ENCODE measurements at regions not wholly inside any gene's neighbourhood (a gene's known extent, or its start where the extent isn't known, plus 50 kb on each side); places are given as distances from the start of the nearest gene placed in this dataset.

- RAD21 ChIA-PET (ENCODE audit: low non-redundant PET in 1 of 2, low total read pairs in 2 of 2, uncharacterized antibody in 2 of 2, unreplicated experiment in 2 of 2): no interaction called here
- POLR2A ChIA-PET: no interaction called here
- Histone ChIP-seq H3K36me3 (ENCODE audit: control insufficient read depth in 1 of 2, insufficient read depth in 2 of 2, low read length in 2 of 2) (no peaks in the 10 kb centered on the region), H3K9me3 (ENCODE audit: control insufficient read depth in 1 of 2, insufficient read depth in 1 of 2, low read depth in 1 of 2, low read length in 2 of 2) (no peaks in the 10 kb centered on the region; a peak in 1 of 4 replicates), H3K9ac (ENCODE audit: low read length) (no peak overlapping the region), H3K4me1 (ENCODE audit: control insufficient read depth in 1 of 2, insufficient read depth in 2 of 2, low read length in 2 of 2) (no peaks in the 10 kb centered on the region), H2AFZ (ENCODE audit: low read depth, low read length, poor library complexity, severe bottlenecking) (no peak overlapping the region), H3K27ac (ENCODE audit: low read depth, low read length) (no peak overlapping the region), H3K4me3 (replicated peaks in 1 of 2; ENCODE audit: low read depth in 1 of 2, low read length in 2 of 2) (no peak overlapping the region), H3K4me2 (ENCODE audit: low read length) (no peak overlapping the region), H3K27me3 (ENCODE audit: insufficient read depth, low read length) (no peaks in the 10 kb centered on the region), H3K9me2 (ENCODE audit: insufficient read depth) (no peaks in the 10 kb centered on the region), H3K79me2 (ENCODE audit: insufficient read depth, low read length) (no peaks in the 10 kb centered on the region), H4K20me1 (ENCODE audit: insufficient read depth) (no peaks in the 10 kb centered on the region)
- no peak for DNase-seq (ENCODE audit: low read depth, low spot score)
- no TSS peak for BruUV-seq (replicated peaks)
- intact Hi-C loops (cut with micrococcal nuclease): no loop called here
- no peak for ATAC-seq
- CTCF ChIA-PET: no interaction called here
- TF ChIP-seq EZH2 (IDR thresholded peaks at IDR 0.05): no peak
- no peak for TF ChIP-seq SRF (IDR thresholded peaks at IDR 0.05; ENCODE audit: low read depth)
- no peak for TF ChIP-seq ELF1 (IDR thresholded peaks at IDR 0.05; ENCODE audit: borderline replicate concordance, low read depth)
- TF ChIP-seq SIN3A (IDR thresholded peaks at IDR 0.05; ENCODE audit: low read depth): no peak
- TF ChIP-seq EGR1 (IDR thresholded peaks at IDR 0.05; ENCODE audit: low read depth): no peak
- TF ChIP-seq, protein P1, sequence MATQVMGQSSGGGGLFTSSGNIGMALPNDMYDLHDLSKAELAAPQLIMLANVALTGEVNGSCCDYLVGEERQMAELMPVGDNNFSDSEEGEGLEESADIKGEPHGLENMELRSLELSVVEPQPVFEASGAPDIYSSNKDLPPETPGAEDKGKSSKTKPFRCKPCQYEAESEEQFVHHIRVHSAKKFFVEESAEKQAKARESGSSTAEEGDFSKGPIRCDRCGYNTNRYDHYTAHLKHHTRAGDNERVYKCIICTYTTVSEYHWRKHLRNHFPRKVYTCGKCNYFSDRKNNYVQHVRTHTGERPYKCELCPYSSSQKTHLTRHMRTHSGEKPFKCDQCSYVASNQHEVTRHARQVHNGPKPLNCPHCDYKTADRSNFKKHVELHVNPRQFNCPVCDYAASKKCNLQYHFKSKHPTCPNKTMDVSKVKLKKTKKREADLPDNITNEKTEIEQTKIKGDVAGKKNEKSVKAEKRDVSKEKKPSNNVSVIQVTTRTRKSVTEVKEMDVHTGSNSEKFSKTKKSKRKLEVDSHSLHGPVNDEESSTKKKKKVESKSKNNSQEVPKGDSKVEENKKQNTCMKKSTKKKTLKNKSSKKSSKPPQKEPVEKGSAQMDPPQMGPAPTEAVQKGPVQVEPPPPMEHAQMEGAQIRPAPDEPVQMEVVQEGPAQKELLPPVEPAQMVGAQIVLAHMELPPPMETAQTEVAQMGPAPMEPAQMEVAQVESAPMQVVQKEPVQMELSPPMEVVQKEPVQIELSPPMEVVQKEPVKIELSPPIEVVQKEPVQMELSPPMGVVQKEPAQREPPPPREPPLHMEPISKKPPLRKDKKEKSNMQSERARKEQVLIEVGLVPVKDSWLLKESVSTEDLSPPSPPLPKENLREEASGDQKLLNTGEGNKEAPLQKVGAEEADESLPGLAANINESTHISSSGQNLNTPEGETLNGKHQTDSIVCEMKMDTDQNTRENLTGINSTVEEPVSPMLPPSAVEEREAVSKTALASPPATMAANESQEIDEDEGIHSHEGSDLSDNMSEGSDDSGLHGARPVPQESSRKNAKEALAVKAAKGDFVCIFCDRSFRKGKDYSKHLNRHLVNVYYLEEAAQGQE (IDR thresholded peaks at IDR 0.05; ENCODE audit: low read depth): no peak
- TF ChIP-seq FOSL1 (IDR thresholded peaks at IDR 0.05; ENCODE audit: low read depth): no peak
- no peak for TF ChIP-seq JUND (IDR thresholded peaks at IDR 0.05)
- no peak for TF ChIP-seq MAX (IDR thresholded peaks at IDR 0.05)
- TF ChIP-seq ZNF274 (IDR thresholded peaks at IDR 0.05; ENCODE audit: low read depth, low read length): no peak
- TF ChIP-seq CEBPB (IDR thresholded peaks at IDR 0.05; ENCODE audit: low read depth): no peak
- TF ChIP-seq POLR2A (IDR thresholded peaks at IDR 0.05; ENCODE audit: borderline replicate concordance, extremely low read depth, insufficient read depth, insufficient read length): no peak
- TF ChIP-seq, protein P2, sequence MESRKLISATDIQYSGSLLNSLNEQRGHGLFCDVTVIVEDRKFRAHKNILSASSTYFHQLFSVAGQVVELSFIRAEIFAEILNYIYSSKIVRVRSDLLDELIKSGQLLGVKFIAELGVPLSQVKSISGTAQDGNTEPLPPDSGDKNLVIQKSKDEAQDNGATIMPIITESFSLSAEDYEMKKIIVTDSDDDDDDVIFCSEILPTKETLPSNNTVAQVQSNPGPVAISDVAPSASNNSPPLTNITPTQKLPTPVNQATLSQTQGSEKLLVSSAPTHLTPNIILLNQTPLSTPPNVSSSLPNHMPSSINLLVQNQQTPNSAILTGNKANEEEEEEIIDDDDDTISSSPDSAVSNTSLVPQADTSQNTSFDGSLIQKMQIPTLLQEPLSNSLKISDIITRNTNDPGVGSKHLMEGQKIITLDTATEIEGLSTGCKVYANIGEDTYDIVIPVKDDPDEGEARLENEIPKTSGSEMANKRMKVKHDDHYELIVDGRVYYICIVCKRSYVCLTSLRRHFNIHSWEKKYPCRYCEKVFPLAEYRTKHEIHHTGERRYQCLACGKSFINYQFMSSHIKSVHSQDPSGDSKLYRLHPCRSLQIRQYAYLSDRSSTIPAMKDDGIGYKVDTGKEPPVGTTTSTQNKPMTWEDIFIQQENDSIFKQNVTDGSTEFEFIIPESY (IDR thresholded peaks at IDR 0.05; ENCODE audit: extremely low read depth, insufficient replicate concordance, low read length): no peak
- no peak for TF ChIP-seq YY1 (IDR thresholded peaks at IDR 0.05; ENCODE audit: extremely low read depth, insufficient replicate concordance, low read depth, low read length)
- TF ChIP-seq ZFX (IDR thresholded peaks at IDR 0.05): no peak
- TF ChIP-seq POLR2AphosphoS5 (IDR thresholded peaks at IDR 0.05; ENCODE audit: low read depth, low read length): no peak
- no peak for TF ChIP-seq RAD21 (IDR thresholded peaks at IDR 0.05; ENCODE audit: low read depth)
These were observed 303.7 kb upstream of the UBE2E2 start for GRCh38 chr3:22899441-22899840.
